Caco-2 (cell line): ENCODE measurements at regions not wholly inside any gene's neighbourhood (a gene's known extent, or its start where the extent isn't known, plus 50 kb on each side); places are given as distances from the start of the nearest gene placed in this dataset.

Experiments
- BruUV-seq: library from RNA; stranded (reverse); fragments of 400-500 nt; replicated peaks from 2 replicates; lab custom pipeline; 2021; lab: Mats Ljungman, UMichigan
- CTCF ChIA-PET: fragments of 300-600 bp; sonication (Branson Sonifier 250); formaldehyde crosslinking; loops from one replicate; lab custom pipeline; 2022; ENCODE audit warnings: antibody characterized with exemption; lab: Charles Lee
- POLR2A ChIA-PET: fragments of 300-600 bp; sonication (Branson Sonifier 250); formaldehyde crosslinking; loops from one replicate; lab custom pipeline; 2022; ENCODE audit warnings: antibody characterized with exemption; lab: Charles Lee
- DNase-seq, 2 experiments: peaks; one replicate each; pipeline versions ENCODE4 v3.0.0 to v3.0.0-alpha.2; 2020 to 2022
- H3K27me3 ChIP-seq: replicated peaks from 2 replicates; pipeline ENCODE4 v1.6.0; 2011; ENCODE audit warnings: low read length; ENCODE audit not compliant: control insufficient read depth, insufficient read depth
- H3K36me3 ChIP-seq: 2 replicates; pipeline ENCODE4 v1.5.1; 2011; ENCODE audit warnings: low read length; ENCODE audit not compliant: control insufficient read depth, insufficient read depth
- H3K4me1 ChIP-seq: fragments of 250-450 bp; sonication (Bioruptor Pico); 2 replicates; pipeline ENCODE4 v1.5.1; 2020; ENCODE audit warnings: mild to moderate bottlenecking
- H3K4me3 ChIP-seq: 2 replicates; pipeline ENCODE4 v1.5.1; 2011; ENCODE audit warnings: low read depth, mild to moderate bottlenecking, control low read depth, low read length
- H3K9me3 ChIP-seq: fragments of 250-450 bp; sonication (Bioruptor Pico); 2 replicates; pipeline ENCODE4 v1.5.1; 2020; ENCODE audit warnings: mild to moderate bottlenecking, moderate library complexity
- H3K27ac Mint-ChIP-seq: one replicate; pipeline ENCODE4 v1.8.0; 2022; ENCODE audit warnings: mixed read lengths; ENCODE audit not compliant: unreplicated experiment
- H3K27me3 Mint-ChIP-seq: one replicate; pipeline ENCODE4 v1.8.0; 2022; ENCODE audit warnings: mixed read lengths; ENCODE audit not compliant: insufficient read depth, unreplicated experiment
- H3K36me3 Mint-ChIP-seq: one replicate; pipeline ENCODE4 v1.8.0; 2022; ENCODE audit warnings: mild to moderate bottlenecking, mixed read lengths; ENCODE audit not compliant: insufficient read depth, unreplicated experiment
- H3K4me1 Mint-ChIP-seq: one replicate; pipeline ENCODE4 v1.8.0; 2022; ENCODE audit warnings: low read depth, mixed read lengths; ENCODE audit not compliant: unreplicated experiment
- H3K4me3 Mint-ChIP-seq: one replicate; pipeline ENCODE4 v1.8.0; 2022; ENCODE audit warnings: mild to moderate bottlenecking, moderate library complexity, mixed read lengths; ENCODE audit not compliant: unreplicated experiment
- H3K9me3 Mint-ChIP-seq: one replicate; pipeline ENCODE4 v1.8.0; 2022; ENCODE audit warnings: mixed read lengths; ENCODE audit not compliant: unreplicated experiment
- CTCF ChIP-seq, 2 experiments: fragments of 200-600 bp in 1 of 2; IDR thresholded peaks; 1 replicate in 1 of 2; 2 replicates in 1 of 2; pipeline versions ENCODE4 v1.5.1 to v1.8.0; 2011 to 2022; ENCODE audit warnings: antibody characterized with exemption in 1 of 2, control low read depth in 1 of 2, inconsistent platforms in 1 of 2, low read depth in 1 of 2, low read length in 1 of 2, mild to moderate bottlenecking in 1 of 2, moderate library complexity in 1 of 2; ENCODE audit not compliant: insufficient read depth in 1 of 2, severe bottlenecking in 1 of 2, unreplicated experiment in 1 of 2
- intact Hi-C: fragments of 100-400 bp; cut with micrococcal nuclease; formaldehyde crosslinking; loops from one replicate; pipeline ENCODE4 v1.10.0; 2022; ENCODE audit not compliant: unreplicated experiment

- Mint-ChIP-seq H3K27ac (no peak overlapping the region), H3K9me3 (no peaks in the 10 kb centered on the region), H3K27me3 (peaks cover 14% of the 10 kb centered on the region), H3K4me1 (no peaks in the 10 kb centered on the region), H3K4me3 (no peak overlapping the region), H3K36me3 (no peaks in the 10 kb centered on the region)
- ChIA-PET POLR2A (no interaction called here), CTCF (interaction anchor here (1.0 kb wide), 1 partner anchor 86 kb away, joined by 3 read pairs; no protein-coding TSS in a partner anchor)
- Histone ChIP-seq H3K27me3 (no peaks in the 10 kb centered on the region), H3K4me1 (no peaks in the 10 kb centered on the region), H3K36me3 (no peaks in the 10 kb centered on the region), H3K9me3 (no peaks in the 10 kb centered on the region), H3K4me3 (no peak overlapping the region)
- TF ChIP-seq CTCF (IDR thresholded peaks at IDR 0.05; ENCODE audit: insufficient read depth in 1 of 2, low read depth in 1 of 2, low read length in 1 of 2, severe bottlenecking in 1 of 2, unreplicated experiment in 1 of 2) = no peak
- intact Hi-C loops = no loop called here
- BruUV-seq = no TSS peak
- DNase-seq = no peak
Measured at GRCh38 chr3:71961378-71961777, 176.4 kb upstream of the PROK2 start.

GRCh38 chr3:71958533-71958932, 173.6 kb upstream of the PROK2 start:
- Mint-ChIP-seq H3K27ac (no peak overlapping the region), H3K36me3 (no peaks in the 10 kb centered on the region), H3K4me1 (no peaks in the 10 kb centered on the region), H3K27me3 (peaks cover 12% of the 10 kb centered on the region), H3K4me3 (no peak overlapping the region), H3K9me3 (no peaks in the 10 kb centered on the region)
- CTCF ChIA-PET = no interaction called here
- no peak overlapping the region for H3K4me3 ChIP-seq
- no peak for DNase-seq
- BruUV-seq = no TSS peak
- no peaks in the 10 kb centered on the region for H3K27me3 ChIP-seq
- no peaks in the 10 kb centered on the region for H3K9me3 ChIP-seq
- intact Hi-C loops = loop anchor here (10.0 kb wide), 1 partner anchor 244 kb away; no protein-coding TSS in a partner anchor
- no peaks in the 10 kb centered on the region for H3K36me3 ChIP-seq
- TF ChIP-seq CTCF (IDR thresholded peaks at IDR 0.05; ENCODE audit: insufficient read depth in 1 of 2, low read depth in 1 of 2, low read length in 1 of 2, severe bottlenecking in 1 of 2, unreplicated experiment in 1 of 2) = no peak
- POLR2A ChIA-PET = no interaction called here
- H3K4me1 ChIP-seq = no peaks in the 10 kb centered on the region

- Mint-ChIP-seq H3K36me3 (no peaks in the 10 kb centered on the region), H3K27me3 (peaks cover 12% of the 10 kb centered on the region), H3K4me3 (no peak overlapping the region), H3K9me3 (no peaks in the 10 kb centered on the region), H3K4me1 (no peaks in the 10 kb centered on the region), H3K27ac (no peak overlapping the region)
- BruUV-seq = no TSS peak
- no peak overlapping the region for H3K4me3 ChIP-seq
- no peaks in the 10 kb centered on the region for H3K4me1 ChIP-seq
- no peaks in the 10 kb centered on the region for H3K9me3 ChIP-seq
- intact Hi-C loops = loop anchor here (10.0 kb wide), 1 partner anchor 242 kb away; no protein-coding TSS in a partner anchor
- TF ChIP-seq CTCF (IDR thresholded peaks at IDR 0.05; ENCODE audit: insufficient read depth in 1 of 2, low read depth in 1 of 2, low read length in 1 of 2, severe bottlenecking in 1 of 2, unreplicated experiment in 1 of 2) = peak in 1 of 2 experiments; percentile 10
- ChIA-PET POLR2A (no interaction called here), CTCF (interaction anchor here (0.9 kb wide), 1 partner anchor 37 kb away, joined by 3 read pairs; no protein-coding TSS in a partner anchor)
- H3K36me3 ChIP-seq = no peaks in the 10 kb centered on the region
- no peak for DNase-seq
- no peaks in the 10 kb centered on the region for H3K27me3 ChIP-seq
Measured at GRCh38 chr3:71956716-71957115, 171.8 kb upstream of the PROK2 start.
